ENCODE measurements at regions not wholly inside any gene's neighbourhood (a gene's known extent, or its start where the extent isn't known, plus 50 kb on each side); places are given as distances from the start of the nearest gene placed in this dataset.

DNA sequence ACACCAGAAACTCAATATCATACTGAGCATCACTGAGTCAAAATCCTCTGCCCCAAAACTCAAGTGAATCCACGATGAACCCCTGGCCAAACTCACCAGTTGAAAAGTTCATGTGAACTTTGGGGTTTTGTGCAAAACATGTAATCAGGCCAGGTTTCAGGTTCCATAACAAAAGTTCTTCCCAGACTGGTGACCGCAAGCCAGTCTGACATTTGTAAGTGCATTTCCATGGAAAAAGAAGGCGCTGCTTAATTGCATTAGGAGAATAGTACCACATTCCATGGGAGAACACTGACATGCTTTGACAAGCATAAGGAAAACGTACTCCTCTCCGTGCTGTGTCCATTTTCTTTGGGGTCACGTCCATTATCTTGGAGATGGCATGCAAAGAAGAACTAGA lies 567.0 kb downstream of the BNC2 start:
- no peak for DNase-seq (ENCODE audit: low read depth in 4 of 4, low spot score in 3 of 4)

GRCh38 chr9:16304301-16304700 lies 566.2 kb downstream of the BNC2 start:
- no peak for DNase-seq (ENCODE audit: low read depth in 4 of 4, low spot score in 3 of 4)

- DNase-seq (ENCODE audit: low read depth in 4 of 4, low spot score in 3 of 4) = no peak
Measured at GRCh38 chr9:16306586-16306985, 563.9 kb downstream of the BNC2 start.

DNA sequence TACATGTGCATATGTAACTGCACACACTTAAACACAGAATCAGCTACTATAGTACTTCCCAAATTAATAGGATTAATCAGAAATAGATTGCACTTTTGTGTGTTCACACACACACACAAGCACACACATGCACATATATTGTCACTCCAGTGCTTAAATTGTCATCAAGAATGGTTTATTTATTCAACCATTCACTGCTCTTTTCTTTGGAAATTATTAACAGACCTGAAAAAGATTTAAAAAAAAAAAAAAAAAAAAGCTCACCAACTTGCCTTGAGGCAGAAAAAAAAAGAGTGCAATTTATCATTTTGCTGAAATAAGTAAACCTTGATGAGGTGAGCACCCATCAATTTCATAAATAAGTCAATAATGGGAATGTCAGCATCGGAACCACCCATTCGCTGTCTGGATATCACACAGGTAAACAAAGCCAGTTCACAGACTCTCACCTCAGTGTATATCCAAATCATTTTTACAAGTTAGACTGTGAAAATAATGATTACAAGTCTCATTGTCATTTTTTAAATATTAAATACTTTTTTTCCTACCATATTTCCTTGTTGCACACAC lies 562.8 kb downstream of the BNC2 start:
- no peak for DNase-seq (ENCODE audit: low read depth in 4 of 4, low spot score in 3 of 4)

GRCh38 chr9:16308645-16309044 lies 561.8 kb downstream of the BNC2 start:
- no peak for DNase-seq (ENCODE audit: low read depth in 4 of 4, low spot score in 3 of 4)

- no peak for DNase-seq (ENCODE audit: low read depth in 4 of 4, low spot score in 3 of 4)
Measured at GRCh38 chr9:16309082-16309468, 561.4 kb downstream of the BNC2 start.

GRCh38 chr9:16309469-16310271 lies 560.8 kb downstream of the BNC2 start:
- DNase-seq (ENCODE audit: low read depth in 4 of 4, low spot score in 3 of 4) = peak in 3 of 4 donors; percentile 37 to 48 (median 45)

GRCh38 chr9:16310278-16311110 lies 560.0 kb downstream of the BNC2 start:
- DNase-seq (ENCODE audit: low read depth in 4 of 4, low spot score in 3 of 4) = peak in 1 of 4 donors; percentile 33

- no peak for DNase-seq (ENCODE audit: low read depth in 4 of 4, low spot score in 3 of 4)
Measured at GRCh38 chr9:16312116-16312515, 558.4 kb downstream of the BNC2 start.

DNA sequence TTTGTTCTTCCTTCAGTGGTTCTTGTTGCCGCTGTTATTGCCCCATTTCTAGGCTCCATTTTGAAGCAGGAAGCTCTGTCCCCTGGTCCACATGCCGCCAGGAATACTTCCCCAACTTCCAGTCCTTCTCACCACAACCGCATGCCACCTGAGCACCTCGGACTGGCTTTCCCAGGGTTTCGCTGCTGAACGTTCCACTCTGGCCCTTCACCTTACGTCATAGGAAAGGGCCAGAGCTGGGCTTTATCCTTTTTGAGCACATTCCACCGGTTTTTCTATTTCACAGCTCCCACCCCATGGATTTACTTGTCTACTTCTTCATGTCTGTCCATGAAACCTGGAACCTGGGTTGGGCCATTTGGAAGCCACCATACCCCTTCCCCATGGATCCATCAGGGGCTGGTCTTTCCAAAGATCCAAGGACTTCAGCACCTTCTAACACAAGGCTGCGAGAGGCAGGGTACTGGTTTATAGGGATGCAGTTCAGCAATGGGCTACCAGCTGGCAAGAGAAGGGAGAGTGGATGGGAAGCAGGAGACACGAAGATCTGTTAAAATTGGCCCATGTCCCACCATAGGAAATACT lies 557.4 kb downstream of the BNC2 start:
- no peak for DNase-seq (ENCODE audit: low read depth in 4 of 4, low spot score in 3 of 4)

DNA sequence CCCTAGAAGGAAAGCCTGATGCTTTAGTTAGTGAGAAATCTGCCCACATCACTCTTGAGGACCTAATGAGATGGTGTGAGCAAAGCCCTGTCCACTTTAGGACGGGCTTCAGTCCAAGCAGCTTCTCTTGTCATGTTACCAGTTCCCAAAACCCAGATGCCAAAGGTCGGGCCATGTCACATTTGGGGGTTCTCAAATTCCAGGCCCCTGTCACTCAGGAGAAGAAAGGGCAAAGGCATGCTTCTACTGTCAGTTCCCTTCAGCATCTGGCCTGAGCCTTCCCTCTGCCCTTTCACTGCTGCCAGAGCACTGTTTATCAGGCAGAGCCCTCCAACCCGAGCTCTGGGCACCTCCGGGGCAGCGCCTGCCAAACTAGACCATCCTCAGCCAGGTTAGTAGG lies 556.0 kb downstream of the BNC2 start:
- DNase-seq (ENCODE audit: low read depth in 4 of 4, low spot score in 3 of 4) = no peak

- DNase-seq (ENCODE audit: low read depth in 4 of 4, low spot score in 3 of 4) = no peak
Measured at GRCh38 chr9:16315720-16316119, 554.8 kb downstream of the BNC2 start.

- DNase-seq (ENCODE audit: low read depth in 4 of 4, low spot score in 3 of 4) = no peak
Measured at GRCh38 chr9:16316456-16316855, 554.0 kb downstream of the BNC2 start.

- DNase-seq (ENCODE audit: low read depth in 4 of 4, low spot score in 3 of 4) = no peak
Measured at GRCh38 chr9:16316911-16317817, 553.3 kb downstream of the BNC2 start.

GRCh38 chr9:16318516-16319060 lies 551.9 kb downstream of the BNC2 start:
- DNase-seq (ENCODE audit: low read depth in 4 of 4, low spot score in 3 of 4) = no peak

GRCh38 chr9:16319646-16320045 lies 550.8 kb downstream of the BNC2 start:
- DNase-seq (ENCODE audit: low read depth in 4 of 4, low spot score in 3 of 4) = no peak

DNA sequence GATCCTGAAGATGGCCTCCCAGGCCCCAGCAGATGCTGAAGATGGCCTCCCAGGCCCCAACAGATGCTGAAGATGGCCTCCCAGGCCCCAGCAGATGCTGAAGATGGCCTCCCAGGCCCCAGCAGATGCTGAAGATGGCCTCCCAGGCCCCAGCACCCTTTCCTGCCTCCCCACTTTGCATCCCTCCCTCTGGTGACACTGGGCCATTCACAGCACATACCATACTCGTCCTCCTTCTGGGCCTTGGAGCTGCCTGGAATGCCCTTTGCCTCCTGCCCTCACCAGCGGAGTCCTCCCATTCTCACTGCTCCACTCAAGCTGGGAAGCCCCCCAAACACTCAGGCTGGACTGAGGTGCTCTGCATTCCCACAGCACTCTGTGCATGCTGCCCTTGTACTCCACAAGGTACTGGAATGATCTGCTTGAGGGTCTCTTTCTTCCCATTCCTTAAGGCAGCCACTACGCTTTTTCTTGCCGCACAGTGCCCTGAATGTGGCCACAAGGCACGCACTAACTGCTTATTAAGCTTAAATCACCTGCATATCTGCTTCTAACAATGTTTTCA lies 550.0 kb downstream of the BNC2 start:
- no peak for DNase-seq (ENCODE audit: low read depth in 4 of 4, low spot score in 3 of 4)

DNA sequence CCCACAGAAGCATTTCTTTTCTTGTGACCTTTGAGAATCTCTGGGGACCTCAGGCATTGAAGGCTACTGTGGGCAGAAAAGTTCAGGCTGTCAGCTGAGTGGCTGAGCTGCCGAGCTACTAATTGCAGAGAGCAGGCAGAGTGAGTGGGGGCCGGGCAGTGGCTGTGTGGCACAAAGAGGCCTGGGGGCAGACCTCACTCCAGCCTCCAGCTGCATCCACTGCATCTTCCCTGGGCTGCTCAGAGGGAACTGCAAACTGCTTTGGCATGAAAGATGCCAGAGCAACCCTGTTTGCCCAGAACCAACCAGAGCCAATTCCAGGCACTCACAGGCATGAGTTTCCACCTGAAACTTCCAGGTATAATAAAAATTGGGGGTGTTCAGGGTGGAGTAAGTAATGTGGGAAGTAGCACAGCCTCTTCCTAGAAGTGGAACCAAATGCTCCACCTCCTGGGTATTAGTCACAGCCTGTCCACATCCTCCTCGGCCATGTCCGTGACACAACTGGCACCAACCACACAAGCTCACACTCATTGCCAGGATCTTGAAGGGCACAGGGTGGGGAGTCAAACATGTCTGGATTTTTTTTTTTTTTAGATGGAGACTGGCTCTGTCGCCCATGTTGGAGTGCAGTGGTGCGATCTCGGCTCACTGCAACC lies 548.9 kb downstream of the BNC2 start:
- DNase-seq (ENCODE audit: low read depth in 4 of 4, low spot score in 3 of 4) = no peak

GRCh38 chr9:16322849-16323248 lies 547.6 kb downstream of the BNC2 start:
- DNase-seq (ENCODE audit: low read depth in 4 of 4, low spot score in 3 of 4) = no peak
